ENCODE measurements at regions not wholly inside any gene's neighbourhood (a gene's known extent, or its start where the extent isn't known, plus 50 kb on each side); places are given as distances from the start of the nearest gene placed in this dataset.

DNA sequence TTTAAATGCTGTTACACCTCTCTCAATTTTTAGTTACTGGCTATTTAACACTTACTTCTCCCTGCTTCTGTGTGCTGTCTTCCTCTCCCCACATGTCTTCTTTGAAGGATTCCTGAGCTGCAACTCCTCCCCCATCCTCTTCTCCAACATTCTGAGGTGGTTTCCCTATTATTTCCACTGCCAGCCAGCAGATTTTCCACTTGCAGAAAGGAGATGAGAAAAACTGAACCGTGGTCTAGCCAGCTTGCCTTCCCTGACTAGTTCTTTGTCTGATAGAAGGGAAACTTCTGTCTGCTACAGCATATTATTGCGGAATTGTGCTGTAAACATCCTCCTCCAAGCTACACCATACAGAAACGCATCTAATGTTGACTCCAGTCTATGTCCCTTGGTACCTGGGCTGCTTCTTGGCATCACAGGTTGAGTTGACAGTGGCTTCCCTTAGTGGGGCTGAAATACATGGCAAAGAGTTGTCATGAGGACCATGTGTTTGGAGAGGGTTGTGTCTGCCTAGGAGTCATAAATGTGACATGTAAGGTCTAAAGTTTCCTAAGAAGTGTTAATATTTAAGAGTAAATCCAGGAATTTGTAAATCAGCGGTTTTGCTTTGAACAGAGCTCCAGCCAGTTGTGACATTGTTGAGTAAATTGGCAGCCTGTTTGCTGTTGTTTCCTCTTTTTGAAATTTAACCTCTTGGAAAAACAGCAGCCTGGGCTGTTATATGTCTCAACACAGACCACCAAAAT, 68.3 kb upstream of the RND3 start:
- no peak for DNase-seq

DNA sequence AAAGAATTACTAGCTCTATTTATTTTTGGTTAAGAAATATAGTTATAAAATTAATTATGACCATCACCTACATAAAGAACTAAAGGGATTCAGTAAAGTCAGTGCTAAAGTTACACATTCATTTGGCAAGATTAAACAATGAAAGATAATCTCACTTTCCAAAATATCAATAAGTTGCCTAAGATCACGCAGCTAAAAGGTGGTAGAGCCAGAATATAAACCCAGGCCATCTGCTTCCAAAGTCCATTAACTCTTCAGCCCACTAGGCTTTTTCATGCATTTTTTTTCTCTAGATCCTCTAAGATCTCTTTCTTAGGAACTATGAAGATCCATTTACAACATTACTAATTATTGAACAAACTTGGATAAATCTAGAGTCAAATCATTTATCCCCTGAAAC, 66.6 kb upstream of the RND3 start:
- DNase-seq, result no peak

DNA sequence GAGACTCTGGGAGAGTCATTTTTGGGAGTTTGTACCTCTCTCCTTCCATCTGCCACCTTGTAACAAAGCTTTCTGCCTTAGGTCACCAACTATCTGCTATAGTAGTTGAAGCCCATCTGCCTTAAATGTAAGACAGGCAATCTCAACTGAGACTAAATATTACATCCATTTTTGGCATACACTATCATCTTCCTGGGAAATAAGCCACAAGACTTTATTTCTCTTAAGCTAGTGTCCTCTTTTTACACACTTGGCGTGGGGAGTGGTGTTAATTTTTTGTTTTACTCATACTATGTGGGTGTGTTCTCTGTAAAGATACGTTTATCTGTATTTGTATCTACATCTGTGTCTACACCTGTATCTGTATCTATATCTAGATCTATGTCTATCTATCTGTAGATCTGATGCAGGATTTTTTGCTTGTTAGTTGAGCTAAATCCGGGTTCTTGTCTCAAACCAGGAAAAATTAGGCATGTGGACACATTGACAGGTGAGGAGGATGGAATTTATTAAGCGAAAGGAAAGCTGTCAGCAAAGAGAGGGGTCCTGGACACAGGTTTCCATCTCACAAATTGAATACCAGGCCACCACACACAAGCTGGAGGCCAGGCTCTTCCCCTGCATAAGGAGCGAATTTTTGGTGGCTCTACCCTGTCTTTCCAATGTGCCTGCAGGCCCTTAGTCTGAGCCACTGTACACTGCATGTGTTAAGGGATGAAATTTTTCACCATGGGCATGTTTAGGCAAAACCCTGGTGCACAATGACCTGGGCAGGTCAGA, 64.8 kb upstream of the RND3 start:
- DNase-seq, result no peak

DNA sequence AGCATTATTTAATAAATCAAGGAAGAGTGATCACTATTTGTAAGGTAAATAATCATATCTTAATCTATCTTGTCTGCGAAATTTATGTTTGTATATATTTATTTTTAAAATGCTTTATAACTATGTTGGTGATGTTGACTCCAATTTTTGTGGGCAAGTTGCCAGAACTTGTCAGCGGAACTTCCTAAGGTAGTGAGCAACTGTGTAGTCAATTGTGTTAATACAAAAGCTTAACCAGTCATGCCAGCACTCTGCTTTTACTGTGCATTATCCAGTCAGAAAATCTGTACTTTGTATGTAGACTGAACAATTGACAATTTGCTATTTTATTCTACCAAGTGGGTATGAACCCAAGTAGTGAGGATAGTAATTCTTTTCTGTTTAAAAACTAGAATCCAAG, 61.9 kb upstream of the RND3 start:
- DNase-seq, result no peak

DNA sequence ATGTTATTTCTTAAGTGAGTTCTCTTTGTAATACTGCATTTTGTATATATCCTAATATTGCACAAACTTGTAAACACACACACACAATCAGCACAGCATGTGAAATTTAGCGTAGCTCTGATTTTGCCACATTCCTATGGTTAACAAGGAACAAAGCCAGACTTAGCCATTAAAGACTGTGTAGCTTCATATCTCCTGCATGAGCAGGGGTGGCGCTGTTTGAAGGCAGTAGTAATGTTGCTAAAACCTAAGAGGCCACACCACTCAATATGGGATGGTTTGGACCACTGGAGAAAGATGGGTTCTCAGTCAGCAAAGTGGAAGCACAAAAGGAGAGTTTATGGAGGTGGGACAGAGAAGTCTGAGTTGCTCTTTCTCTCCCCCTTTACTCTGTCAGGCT, 61.1 kb upstream of the RND3 start:
- no peak for DNase-seq

DNA sequence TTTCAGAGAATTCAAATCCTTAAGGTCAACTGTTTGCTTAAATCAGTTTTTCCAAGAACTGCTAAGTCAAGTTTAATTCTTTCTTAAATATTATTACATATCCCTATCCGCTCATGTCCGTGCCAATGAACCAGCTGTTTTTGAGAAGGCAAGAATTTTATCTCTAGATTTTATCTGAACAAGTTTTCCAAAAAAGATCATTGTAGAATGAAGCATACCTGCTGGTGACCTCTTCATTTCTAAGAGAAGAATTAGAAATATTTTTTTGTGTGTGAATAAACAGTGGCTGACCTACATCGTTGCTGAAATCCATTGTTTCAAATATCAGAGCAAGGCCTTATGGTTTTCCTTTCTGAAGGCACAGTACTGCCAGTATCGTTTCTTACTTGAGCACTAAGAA, 58.4 kb upstream of the RND3 start:
- DNase-seq, result no peak

DNA sequence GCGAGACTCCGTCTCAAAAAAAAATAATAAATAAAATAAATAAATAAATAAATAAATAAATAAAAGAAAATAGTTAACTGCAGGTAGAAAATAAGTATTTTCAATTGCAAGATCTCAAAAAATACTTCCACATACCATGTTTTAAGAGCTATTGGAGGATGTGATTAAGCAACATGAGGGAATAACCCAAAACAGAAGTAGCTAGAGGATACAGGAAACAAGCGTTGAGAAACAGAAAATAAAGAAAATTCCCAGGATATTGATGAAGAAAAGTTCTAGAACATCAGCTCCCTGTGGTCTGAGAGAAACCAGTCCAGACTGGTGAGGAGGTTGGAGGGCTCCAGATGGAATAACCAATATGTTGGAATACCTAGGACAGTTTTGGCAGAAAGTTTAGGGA, 57.3 kb upstream of the RND3 start:
- DNase-seq, result no peak

DNA sequence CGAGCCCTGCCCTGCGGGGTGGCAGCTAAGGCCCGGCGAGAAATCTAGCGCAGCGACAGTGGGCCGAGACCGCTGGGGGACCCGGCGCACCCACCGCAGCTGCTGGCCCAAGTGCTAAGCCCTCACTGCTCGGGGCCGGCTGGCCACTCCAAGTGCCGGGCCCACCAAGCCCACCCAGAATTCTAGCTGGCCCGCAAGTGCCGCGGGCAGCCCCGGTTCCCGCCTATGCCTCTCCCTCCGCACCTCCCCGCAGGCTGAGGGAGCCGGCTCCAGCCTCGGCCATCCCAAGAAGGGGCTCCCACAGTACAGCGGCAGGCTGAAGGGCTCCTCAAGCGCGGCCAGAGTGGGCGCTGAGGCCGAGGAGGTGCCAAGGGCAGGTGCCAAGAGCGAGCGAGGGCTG, 55.2 kb upstream of the RND3 start:
- DNase-seq, result no peak

DNA sequence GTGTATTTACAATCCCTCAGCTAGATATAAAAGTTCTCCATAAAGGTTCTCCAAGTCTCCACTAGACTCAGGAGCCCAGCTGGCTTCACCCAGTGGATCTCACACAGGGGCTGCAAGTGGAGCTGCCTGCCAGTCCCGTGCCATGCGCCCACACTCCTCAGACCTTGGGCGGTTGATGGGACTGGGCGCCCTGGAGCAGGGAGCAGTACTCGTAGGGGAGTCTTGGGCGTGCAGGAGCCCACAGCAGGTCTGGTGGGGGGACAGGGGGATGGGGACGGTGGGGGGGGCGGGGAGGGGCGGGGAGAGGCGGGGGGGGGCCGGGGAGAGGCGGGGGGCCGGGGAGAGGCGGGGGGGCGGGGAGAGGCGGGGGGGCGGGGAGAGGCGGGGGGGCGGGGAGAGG, 54.7 kb upstream of the RND3 start:
- no peak for DNase-seq

DNA sequence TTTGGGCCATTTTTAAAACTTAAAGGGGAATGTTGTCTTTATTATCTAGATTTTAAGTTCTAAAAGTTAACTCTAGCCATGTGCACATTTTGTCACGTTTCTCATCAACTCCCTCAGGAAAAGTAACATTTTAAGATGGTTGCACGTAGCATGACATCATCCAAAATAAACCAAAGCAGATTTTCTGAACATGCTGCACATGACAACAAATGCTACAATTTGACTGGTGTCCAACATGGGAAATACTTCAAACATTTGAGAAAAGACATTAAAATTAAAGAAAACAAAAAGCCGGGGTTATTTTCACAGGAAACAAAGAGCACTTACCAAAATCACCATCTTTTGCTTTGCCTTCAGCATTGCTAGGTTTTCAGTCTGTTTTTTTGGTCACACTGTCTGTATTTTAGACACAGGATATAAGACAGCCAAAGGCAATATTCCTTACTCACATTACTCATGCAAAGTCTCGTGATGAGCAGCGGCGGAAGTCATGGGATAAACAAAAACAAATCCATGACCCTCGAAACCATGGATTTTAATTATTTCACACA, 51.3 kb upstream of the RND3 start:
- DNase-seq, result no peak

Measured in nucleus accumbens (tissue), 56 donors.